Mucosa of rectum (tissue), 2 donors: ENCODE measurements at regions not wholly inside any gene's neighbourhood (a gene's known extent, or its start where the extent isn't known, plus 50 kb on each side); places are given as distances from the start of the nearest gene placed in this dataset.

ENCODE experiments used
- H3K27ac ChIP-seq, 2 donors: one replicate each; pipeline ENCODE4 v1.7.0; 2013; ENCODE audit warnings: inconsistent platforms in 2 of 2, low read depth in 2 of 2, low read length in 2 of 2
- H3K27me3 ChIP-seq, 2 donors: one replicate each; pipeline ENCODE4 v1.7.0; 2013; ENCODE audit warnings: low read length in 2 of 2; ENCODE audit not compliant: control insufficient read depth in 2 of 2, insufficient read depth in 2 of 2
- H3K36me3 ChIP-seq, 2 donors: one replicate each; pipeline ENCODE4 v1.7.0; 2013; ENCODE audit warnings: low read length in 2 of 2; ENCODE audit not compliant: control insufficient read depth in 2 of 2, insufficient read depth in 2 of 2
- H3K4me1 ChIP-seq, 2 donors: one replicate each; pipeline ENCODE4 v1.7.0; 2013; ENCODE audit warnings: low read length in 2 of 2, mild to moderate bottlenecking in 1 of 2; ENCODE audit not compliant: control insufficient read depth in 2 of 2, insufficient read depth in 2 of 2
- H3K4me3 ChIP-seq, 2 donors: one replicate each; pipeline ENCODE4 v1.7.0; 2013; ENCODE audit warnings: low read length in 2 of 2
- H3K9ac ChIP-seq, 2 donors: one replicate each; pipeline ENCODE4 v1.7.0; 2013; ENCODE audit warnings: low read length in 2 of 2, low read depth in 1 of 2, mild to moderate bottlenecking in 1 of 2
- H3K9me3 ChIP-seq, 2 donors: one replicate each; pipeline ENCODE4 v1.7.0; 2013; ENCODE audit warnings: low read length in 2 of 2; ENCODE audit not compliant: control insufficient read depth in 2 of 2
- donor health status: healthy.
- donor health status: Normal muscosa, but diverticular disease.

- H3K9ac ChIP-seq, result no peak overlapping the region
- H3K4me3 ChIP-seq, result no peak overlapping the region
- no peaks in the 10 kb centered on the region for H3K36me3 ChIP-seq
These were observed 911.1 kb upstream of the MAN1A1 start for GRCh38 chr6:120260636-120261035.

GRCh38 chr6:120254651-120255050 is 905.1 kb upstream of the MAN1A1 start:
- H3K27me3 ChIP-seq, result no peaks in the 10 kb centered on the region
- H3K4me1 ChIP-seq, result no peaks in the 10 kb centered on the region
- H3K9ac ChIP-seq, result no peak overlapping the region
- no peak overlapping the region for H3K27ac ChIP-seq
- H3K4me3 ChIP-seq, result no peak overlapping the region
- H3K36me3 ChIP-seq, result no peaks in the 10 kb centered on the region
- H3K9me3 ChIP-seq, result no peaks in the 10 kb centered on the region

More at GRCh38 chr6:120260636-120261035, 911.1 kb upstream of the MAN1A1 start:
- no peak overlapping the region for H3K27ac ChIP-seq
- no peaks in the 10 kb centered on the region for H3K9me3 ChIP-seq
- H3K4me1 ChIP-seq, result no peaks in the 10 kb centered on the region
- H3K27me3 ChIP-seq, result no peaks in the 10 kb centered on the region

- no peaks in the 10 kb centered on the region for H3K27me3 ChIP-seq
- no peak overlapping the region for H3K9ac ChIP-seq
- H3K4me3 ChIP-seq, result no peak overlapping the region
- no peaks in the 10 kb centered on the region for H3K4me1 ChIP-seq
- no peak overlapping the region for H3K27ac ChIP-seq
- H3K36me3 ChIP-seq, result no peaks in the 10 kb centered on the region
- H3K9me3 ChIP-seq, result no peaks in the 10 kb centered on the region
These were observed 898.9 kb upstream of the MAN1A1 start for GRCh38 chr6:120248451-120248850.

- H3K27ac ChIP-seq, result no peak overlapping the region
- H3K4me3 ChIP-seq, result no peak overlapping the region
- no peak overlapping the region for H3K9ac ChIP-seq
- H3K4me1 ChIP-seq, result no peaks in the 10 kb centered on the region
- H3K9me3 ChIP-seq, result no peaks in the 10 kb centered on the region
- H3K27me3 ChIP-seq, result no peaks in the 10 kb centered on the region
- no peaks in the 10 kb centered on the region for H3K36me3 ChIP-seq
These were observed 887.7 kb upstream of the MAN1A1 start for GRCh38 chr6:120237221-120237620.

- Histone ChIP-seq H3K27ac (no peak overlapping the region), H3K4me1 (no peaks in the 10 kb centered on the region), H3K4me3 (no peak overlapping the region), H3K9ac (no peak overlapping the region), H3K36me3 (no peaks in the 10 kb centered on the region), H3K27me3 (no peaks in the 10 kb centered on the region), H3K9me3 (no peaks in the 10 kb centered on the region)
These were observed 880.4 kb upstream of the MAN1A1 start for GRCh38 chr6:120230008-120230407.

- no peaks in the 10 kb centered on the region for H3K9me3 ChIP-seq
- H3K36me3 ChIP-seq, result no peaks in the 10 kb centered on the region
- H3K4me1 ChIP-seq, result no peaks in the 10 kb centered on the region
- no peak overlapping the region for H3K4me3 ChIP-seq
- H3K9ac ChIP-seq, result no peak overlapping the region
- H3K27ac ChIP-seq, result no peak overlapping the region
- H3K27me3 ChIP-seq, result no peaks in the 10 kb centered on the region
These were observed 878.7 kb upstream of the MAN1A1 start for GRCh38 chr6:120228297-120228696.

- no peaks in the 10 kb centered on the region for H3K9me3 ChIP-seq
- H3K36me3 ChIP-seq, result no peaks in the 10 kb centered on the region
- no peak overlapping the region for H3K27ac ChIP-seq
- no peaks in the 10 kb centered on the region for H3K27me3 ChIP-seq
- H3K9ac ChIP-seq, result no peak overlapping the region
- H3K4me1 ChIP-seq, result no peaks in the 10 kb centered on the region
- H3K4me3 ChIP-seq, result no peak overlapping the region
These were observed 869.8 kb upstream of the MAN1A1 start for GRCh38 chr6:120219339-120219738.

GRCh38 chr6:120214088-120214499 is 864.5 kb upstream of the MAN1A1 start:
- Histone ChIP-seq H3K36me3 (no peaks in the 10 kb centered on the region), H3K27ac (no peak overlapping the region), H3K9me3 (no peaks in the 10 kb centered on the region), H3K4me3 (no peak overlapping the region), H3K9ac (no peak overlapping the region), H3K4me1 (no peaks in the 10 kb centered on the region), H3K27me3 (no peaks in the 10 kb centered on the region)

GRCh38 chr6:120211955-120212792 is 862.6 kb upstream of the MAN1A1 start:
- Histone ChIP-seq H3K27me3 (no peaks in the 10 kb centered on the region), H3K9me3 (no peaks in the 10 kb centered on the region), H3K9ac (no peak overlapping the region), H3K4me1 (no peaks in the 10 kb centered on the region), H3K27ac (no peak overlapping the region), H3K4me3 (no peak overlapping the region), H3K36me3 (no peaks in the 10 kb centered on the region)

- Histone ChIP-seq H3K9me3 (no peaks in the 10 kb centered on the region), H3K4me1 (no peaks in the 10 kb centered on the region), H3K36me3 (no peaks in the 10 kb centered on the region), H3K27ac (no peak overlapping the region), H3K4me3 (no peak overlapping the region), H3K27me3 (no peaks in the 10 kb centered on the region), H3K9ac (no peak overlapping the region)
These were observed 853.3 kb upstream of the MAN1A1 start for GRCh38 chr6:120202878-120203277.
